SJSA1 (cell line): ENCODE measurements at regions not wholly inside any gene's neighbourhood (a gene's known extent, or its start where the extent isn't known, plus 50 kb on each side); places are given as distances from the start of the nearest gene placed in this dataset.

Experiments
- DNase-seq, 2 experiments: peaks; one replicate each; pipeline ENCODE4 v3.0.0-alpha.2; 2015 to 2020; ENCODE audit warnings: low spot score in 2 of 2, low read depth in 1 of 2
- H3K27ac ChIP-seq: fragments of 250-450 bp; sonication (Bioruptor Pico); 2 replicates; pipeline ENCODE4 v1.5.1; 2020; ENCODE audit warnings: mild to moderate bottlenecking, moderate library complexity
- H3K27me3 ChIP-seq: fragments of 250-450 bp; sonication (Bioruptor Pico); replicated peaks from 2 replicates; pipeline ENCODE4 v1.5.1; 2020; ENCODE audit warnings: mild to moderate bottlenecking, moderate library complexity
- H3K36me3 ChIP-seq: fragments of 250-450 bp; sonication (Bioruptor Pico); 2 replicates; pipeline ENCODE4 v1.5.1; 2020; ENCODE audit warnings: mild to moderate bottlenecking
- H3K4me1 ChIP-seq: fragments of 250-450 bp; sonication (Bioruptor Pico); replicated peaks from 2 replicates; pipeline ENCODE4 v1.6.1; 2021; ENCODE audit warnings: mild to moderate bottlenecking
- H3K4me3 ChIP-seq: fragments of 250-450 bp; sonication (Bioruptor Pico); 2 replicates; pipeline ENCODE4 v1.5.1; 2020; ENCODE audit warnings: mild to moderate bottlenecking
- H3K9me3 ChIP-seq: fragments of 250-450 bp; sonication (Bioruptor Pico); replicated peaks from 2 replicates; pipeline ENCODE4 v1.5.1; 2020; ENCODE audit warnings: mild to moderate bottlenecking

DNA sequence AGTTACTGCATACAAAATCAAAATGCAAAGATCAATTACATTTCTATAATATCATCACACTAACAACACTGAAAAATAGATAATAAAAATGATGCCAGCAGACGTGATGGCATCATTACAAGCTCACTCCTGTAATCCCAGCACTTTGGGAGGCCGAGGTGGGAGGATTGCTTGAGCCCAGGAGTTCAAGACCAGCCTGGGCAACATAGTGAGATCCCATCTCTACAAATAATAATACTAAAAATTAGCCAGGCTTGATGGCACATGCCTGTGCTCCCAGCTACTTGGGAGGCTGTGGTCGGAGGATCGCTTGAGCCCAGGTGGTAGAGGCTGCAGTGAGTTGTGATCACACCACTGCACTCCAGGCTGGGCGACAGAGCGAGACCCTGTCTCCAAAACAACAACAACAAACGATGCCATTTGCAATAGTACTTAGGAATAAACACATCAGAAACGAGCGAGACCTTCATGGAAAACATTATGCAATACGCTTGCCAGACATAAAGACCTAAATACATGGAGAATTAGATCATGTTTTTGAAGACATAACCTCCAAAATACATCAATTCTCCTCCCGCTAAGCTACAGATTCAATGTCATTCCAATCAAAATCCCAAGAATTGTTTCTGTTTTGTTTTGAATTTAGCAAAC lies 86.6 kb upstream of the ERRFI1 start:
- Histone ChIP-seq H3K4me3 (no peak overlapping the region), H3K36me3 (no peaks in the 10 kb centered on the region), H3K4me1 (peaks cover 15% of the 10 kb centered on the region), H3K27me3 (no peaks in the 10 kb centered on the region), H3K9me3 (no peaks in the 10 kb centered on the region), H3K27ac (no peak overlapping the region)
- no peak for DNase-seq

DNA sequence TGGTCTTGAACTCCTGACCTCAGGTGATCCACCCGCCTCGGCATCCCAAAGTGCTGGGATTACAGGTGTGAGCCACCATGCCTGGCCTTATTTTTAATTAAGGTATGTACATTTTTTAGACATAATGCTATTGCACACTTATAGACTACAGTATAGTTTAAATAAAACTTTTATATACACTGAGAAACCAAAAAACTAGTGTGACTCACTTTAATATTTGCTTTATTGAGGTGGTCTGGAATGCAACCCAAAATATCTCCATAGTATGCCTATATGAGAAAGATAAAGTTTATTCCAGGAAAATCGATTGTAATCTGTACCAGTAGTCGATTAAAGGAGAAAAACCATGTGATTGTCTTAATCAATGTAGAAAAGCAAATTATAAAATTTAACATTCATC lies 85.5 kb upstream of the ERRFI1 start:
- no peak overlapping the region for H3K27ac ChIP-seq
- H3K9me3 ChIP-seq = no peaks in the 10 kb centered on the region
- H3K4me1 ChIP-seq = peaks cover 8% of the 10 kb centered on the region
- no peaks in the 10 kb centered on the region for H3K27me3 ChIP-seq
- H3K4me3 ChIP-seq = no peak overlapping the region
- no peaks in the 10 kb centered on the region for H3K36me3 ChIP-seq
- DNase-seq = no peak

DNA sequence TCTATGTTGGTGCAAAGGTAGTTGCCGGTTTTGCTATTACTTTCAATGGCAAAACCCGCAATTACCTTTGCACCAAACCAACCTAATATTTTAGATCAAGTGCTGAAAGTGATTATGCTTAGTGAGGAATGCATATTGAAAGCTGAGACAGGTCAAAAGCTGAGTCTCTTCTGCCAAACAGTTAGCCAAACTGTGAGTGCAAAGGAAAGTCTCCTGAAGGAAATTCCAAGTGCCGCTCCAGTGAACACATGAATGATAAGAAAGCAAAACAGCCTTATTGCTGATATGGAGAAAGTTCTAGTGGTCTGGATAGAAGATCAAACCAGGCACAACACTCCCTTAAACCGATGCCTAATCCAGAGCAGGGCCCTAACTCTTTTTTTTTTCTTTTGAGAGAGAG lies 83.1 kb upstream of the ERRFI1 start:
- H3K27me3 ChIP-seq = no peaks in the 10 kb centered on the region
- no peaks in the 10 kb centered on the region for H3K9me3 ChIP-seq
- no peaks in the 10 kb centered on the region for H3K36me3 ChIP-seq
- no peak overlapping the region for H3K4me3 ChIP-seq
- H3K27ac ChIP-seq = no peak overlapping the region
- H3K4me1 ChIP-seq = peaks cover 3% of the 10 kb centered on the region; the same call in 1 of the 2 replicates
- DNase-seq = no peak

DNA sequence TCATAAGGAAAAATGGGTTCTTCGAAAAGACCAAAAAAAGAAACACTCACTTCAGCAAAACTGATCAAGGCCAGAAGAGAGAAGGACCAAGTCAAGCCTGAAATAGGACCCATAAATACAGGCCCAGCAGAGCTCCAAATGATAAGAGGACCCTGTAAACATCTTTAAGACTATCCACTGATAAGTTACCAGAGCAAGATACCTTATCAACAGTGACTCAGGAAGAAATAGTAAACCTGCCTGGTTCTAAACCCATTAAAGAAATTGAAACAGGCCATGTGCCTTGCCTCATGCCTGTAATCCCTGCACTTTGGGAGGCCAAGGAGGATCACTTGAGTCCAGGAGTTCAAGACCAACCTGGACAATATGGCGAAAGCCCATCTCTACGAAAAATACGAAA lies 81.8 kb upstream of the ERRFI1 start:
- Histone ChIP-seq H3K36me3 (no peaks in the 10 kb centered on the region), H3K4me3 (no peak overlapping the region), H3K4me1 (peaks cover 3% of the 10 kb centered on the region; the same call in 1 of the 2 replicates), H3K9me3 (no peaks in the 10 kb centered on the region), H3K27ac (no peak overlapping the region), H3K27me3 (no peaks in the 10 kb centered on the region)
- no peak for DNase-seq

DNA sequence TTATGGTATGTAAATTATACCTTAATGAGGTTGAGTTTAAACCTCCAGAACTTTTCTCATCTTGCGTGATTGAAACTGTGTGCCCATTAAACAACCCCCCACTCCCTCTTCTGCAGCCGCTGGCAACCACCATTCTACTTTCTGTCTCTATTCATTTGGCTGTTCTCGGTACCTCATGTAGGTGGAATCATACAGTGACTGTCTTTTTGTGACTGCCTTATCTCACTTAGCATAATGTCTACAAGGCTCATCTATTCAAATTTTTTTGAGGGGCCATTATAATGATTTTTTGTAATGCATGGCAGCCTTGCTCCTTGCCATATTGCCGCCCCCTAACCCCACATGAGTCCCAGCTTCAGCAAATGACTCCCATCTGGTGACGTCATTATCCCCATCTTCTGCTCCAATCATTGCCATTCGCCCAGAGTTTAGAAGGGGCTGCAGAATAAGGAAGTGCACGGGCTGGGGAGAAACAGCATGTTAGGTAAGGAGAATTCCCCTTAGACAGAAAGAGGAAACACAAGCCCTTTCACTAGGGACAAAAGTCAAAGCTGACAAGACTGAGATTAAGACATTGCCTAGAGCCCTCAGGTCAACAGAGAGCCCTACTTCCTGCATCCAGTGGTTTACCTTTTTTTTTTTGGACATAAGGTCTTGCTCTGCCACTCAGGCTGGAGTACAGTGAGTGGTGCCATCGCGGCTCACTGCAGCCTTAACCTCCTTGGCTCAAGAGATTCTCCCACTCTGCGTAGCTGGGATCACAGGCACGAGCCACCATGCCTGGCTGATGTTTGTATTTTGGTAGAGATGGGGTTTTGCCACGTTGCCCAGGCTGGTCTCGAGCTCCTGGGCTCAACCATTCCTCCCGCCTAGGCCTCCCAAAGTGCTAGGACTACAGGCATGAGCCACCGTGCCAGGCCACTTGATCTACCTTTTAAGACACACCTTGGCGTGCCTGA lies 78.4 kb upstream of the ERRFI1 start:
- Histone ChIP-seq H3K27me3 (no peaks in the 10 kb centered on the region), H3K4me1 (peaks cover 3% of the 10 kb centered on the region; the same call in 1 of the 2 replicates)

DNA sequence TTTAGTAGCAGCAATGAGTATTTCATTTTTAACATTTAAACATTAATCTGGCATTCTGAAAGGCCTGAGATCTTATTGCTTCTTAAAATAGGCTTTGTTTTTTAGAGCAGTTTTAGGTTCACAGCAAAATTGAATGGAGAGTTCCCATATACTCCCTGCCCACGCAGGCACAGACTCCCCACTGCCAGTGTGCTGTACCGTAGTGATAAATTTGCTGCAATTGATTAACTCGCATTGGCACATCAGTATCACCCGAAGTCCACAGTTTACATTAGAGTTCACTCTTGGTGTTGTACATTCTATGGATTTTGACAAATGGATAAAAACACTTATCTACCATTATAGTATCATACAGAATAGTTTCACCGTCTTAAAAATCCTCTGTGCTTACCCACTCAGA lies 71.8 kb upstream of the ERRFI1 start:
- no peak for DNase-seq
- Histone ChIP-seq H3K4me1 (peaks cover 46% of the 10 kb centered on the region), H3K9me3 (no peaks in the 10 kb centered on the region), H3K27me3 (no peaks in the 10 kb centered on the region), H3K36me3 (no peaks in the 10 kb centered on the region), H3K4me3 (no peak overlapping the region), H3K27ac (peak overlapping the region; percentile 88)

More for the DNA sequence above, 78.4 kb upstream of the ERRFI1 start:
- DNase-seq = no peak
- H3K27ac ChIP-seq = no peak overlapping the region
- no peaks in the 10 kb centered on the region for H3K9me3 ChIP-seq
- no peak overlapping the region for H3K4me3 ChIP-seq
- H3K36me3 ChIP-seq = no peaks in the 10 kb centered on the region

DNA sequence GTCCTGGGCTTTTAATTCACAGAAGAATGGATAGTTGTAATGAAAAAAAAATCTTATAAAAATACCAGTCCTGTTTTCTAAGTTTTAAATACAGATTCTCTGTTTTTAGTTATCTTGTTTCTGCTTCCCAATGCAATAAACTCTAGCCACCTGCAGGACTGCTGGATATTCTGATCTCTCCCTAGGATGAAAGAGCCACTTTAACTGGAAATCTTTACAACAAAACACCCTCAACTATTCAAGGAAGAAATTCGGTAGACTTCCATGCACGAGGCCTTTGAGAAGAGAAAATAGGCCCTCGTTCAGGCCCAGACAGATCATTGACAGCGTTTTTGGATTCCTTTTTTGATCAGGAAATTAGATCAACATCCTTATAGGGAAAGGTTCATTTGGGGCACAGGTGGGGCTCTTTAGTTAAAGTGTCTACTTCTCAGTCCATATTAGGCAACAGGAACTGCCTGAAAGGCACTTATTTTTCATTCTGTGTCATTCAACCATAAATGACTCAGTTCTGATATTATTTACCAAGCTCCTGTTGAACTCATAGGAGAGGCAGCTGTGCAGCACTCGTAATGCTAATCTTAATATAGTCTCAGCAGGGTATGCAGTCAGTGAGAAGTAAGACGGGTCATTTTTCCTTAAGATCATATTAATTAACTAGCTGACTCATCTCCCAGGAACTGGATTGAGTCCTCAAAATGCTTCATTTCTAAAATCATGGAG lies 71.1 kb upstream of the ERRFI1 start:
- H3K9me3 ChIP-seq = no peaks in the 10 kb centered on the region
- peaks cover 46% of the 10 kb centered on the region for H3K4me1 ChIP-seq
- H3K27ac ChIP-seq = peak overlapping the region; percentile 88
- peak; percentile 53 to 74 for DNase-seq
- no peaks in the 10 kb centered on the region for H3K27me3 ChIP-seq
- H3K4me3 ChIP-seq = no peak overlapping the region
- no peaks in the 10 kb centered on the region for H3K36me3 ChIP-seq

DNA sequence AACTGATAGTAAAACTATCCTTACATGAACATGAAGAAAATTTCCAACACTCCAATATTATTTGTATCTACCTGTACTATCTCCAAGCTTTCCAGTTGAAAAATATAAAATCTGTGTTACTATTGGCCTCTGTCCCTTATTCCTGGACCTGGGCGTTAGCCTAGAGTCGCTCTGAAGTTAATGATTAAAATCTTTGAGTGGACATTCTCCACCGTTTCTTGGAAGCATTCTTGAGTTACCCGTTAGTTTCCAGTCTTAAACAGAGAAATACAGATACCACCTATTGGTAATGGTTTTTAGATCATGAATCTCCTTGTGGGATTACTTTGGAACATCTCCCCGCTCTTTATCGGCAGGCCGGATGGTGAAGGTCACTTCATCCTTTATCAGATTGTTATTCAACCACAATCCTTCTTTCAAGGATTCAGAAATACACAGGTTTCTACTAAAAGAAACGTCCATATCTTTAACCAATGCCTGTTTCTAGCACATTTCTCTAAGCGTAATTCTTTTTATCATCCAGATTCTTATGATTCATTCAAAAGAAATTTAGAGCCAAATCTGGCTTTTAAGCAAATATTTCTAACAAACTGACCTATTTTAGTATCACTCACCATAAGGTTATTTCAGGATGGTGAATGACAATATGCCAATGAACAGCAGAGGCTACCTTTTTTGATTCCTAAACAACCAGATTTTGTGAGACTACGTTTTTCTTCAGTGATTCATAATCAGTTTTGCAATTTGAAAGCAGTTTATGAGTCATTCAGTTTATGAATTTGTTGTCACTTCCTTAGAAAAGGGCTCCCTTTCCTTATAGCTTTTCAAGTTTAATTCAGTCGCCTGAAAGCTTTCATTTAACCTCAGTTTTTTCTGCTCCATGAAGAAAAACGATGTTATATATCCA lies 70.2 kb upstream of the ERRFI1 start:
- peak in 1 of 2 experiments; percentile 78 for DNase-seq
- Histone ChIP-seq H3K27me3 (no peaks in the 10 kb centered on the region), H3K4me3 (no peak overlapping the region), H3K9me3 (no peaks in the 10 kb centered on the region), H3K36me3 (no peaks in the 10 kb centered on the region), H3K27ac (peak overlapping the region; percentile 88), H3K4me1 (peaks cover 53% of the 10 kb centered on the region)

DNA sequence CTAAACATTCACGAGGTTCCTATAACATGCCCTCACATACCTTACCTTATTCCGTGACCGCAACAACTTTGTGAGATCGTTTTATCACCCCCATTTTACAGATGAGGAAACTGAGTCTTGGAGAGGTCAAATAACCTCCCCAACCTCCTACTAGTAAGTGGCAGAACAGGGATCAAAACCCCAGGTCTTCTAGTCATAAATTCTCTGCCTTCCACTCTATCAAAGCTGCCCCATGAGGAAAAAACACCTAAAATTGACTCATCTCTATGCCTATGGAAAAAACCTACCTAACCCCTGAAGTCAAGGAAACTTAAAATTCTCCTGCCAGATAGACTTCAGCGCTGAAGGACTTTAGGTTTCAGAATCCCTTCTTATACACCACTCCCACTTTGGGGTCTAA lies 69.5 kb upstream of the ERRFI1 start:
- DNase-seq = no peak
- H3K36me3 ChIP-seq = no peaks in the 10 kb centered on the region
- H3K27me3 ChIP-seq = no peaks in the 10 kb centered on the region
- no peaks in the 10 kb centered on the region for H3K9me3 ChIP-seq
- H3K4me1 ChIP-seq = peaks cover 60% of the 10 kb centered on the region
- no peak overlapping the region for H3K4me3 ChIP-seq
- H3K27ac ChIP-seq = peak overlapping the region; percentile 88

DNA sequence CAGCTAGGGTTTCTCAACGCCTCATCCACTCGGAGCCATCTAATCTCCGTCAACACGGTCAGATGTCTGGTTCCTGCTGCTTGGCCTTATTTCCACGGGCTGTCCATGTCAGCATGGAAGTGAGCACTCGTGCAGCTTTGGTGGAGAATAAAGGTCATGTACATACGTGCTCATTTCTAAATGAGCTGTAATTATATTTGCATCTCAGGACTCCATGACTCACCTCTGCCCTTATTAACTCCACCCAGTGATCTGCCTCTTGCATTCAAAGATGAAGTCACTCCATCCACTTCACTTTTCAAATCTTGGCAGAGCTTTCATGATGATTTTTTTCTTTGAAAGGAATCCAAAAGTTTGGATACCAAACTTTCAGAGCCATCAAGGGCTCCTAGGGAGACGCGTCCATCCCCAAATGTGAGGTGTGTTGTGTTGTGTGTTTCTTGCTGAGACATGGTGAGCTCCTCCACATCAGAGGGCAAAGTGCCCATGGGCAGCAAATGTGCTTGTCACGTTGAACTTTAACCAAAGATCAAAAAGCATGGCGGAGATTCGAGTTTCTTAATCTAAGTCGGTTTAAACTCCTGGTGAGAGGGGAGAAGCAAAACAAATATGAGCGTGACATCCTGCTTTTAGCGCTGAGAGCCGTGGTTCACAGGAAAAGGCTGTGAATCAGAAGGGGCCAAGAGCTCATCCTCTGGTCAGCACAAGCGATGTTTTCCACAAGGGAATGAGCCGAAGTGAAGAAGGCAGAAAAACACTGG lies 68.6 kb upstream of the ERRFI1 start:
- Histone ChIP-seq H3K9me3 (no peaks in the 10 kb centered on the region), H3K36me3 (no peaks in the 10 kb centered on the region), H3K4me1 (peaks cover 67% of the 10 kb centered on the region), H3K27ac (peak overlapping the region; percentile 88), H3K4me3 (no peak overlapping the region), H3K27me3 (no peaks in the 10 kb centered on the region)
- DNase-seq = peak; percentile 55 to 68

DNA sequence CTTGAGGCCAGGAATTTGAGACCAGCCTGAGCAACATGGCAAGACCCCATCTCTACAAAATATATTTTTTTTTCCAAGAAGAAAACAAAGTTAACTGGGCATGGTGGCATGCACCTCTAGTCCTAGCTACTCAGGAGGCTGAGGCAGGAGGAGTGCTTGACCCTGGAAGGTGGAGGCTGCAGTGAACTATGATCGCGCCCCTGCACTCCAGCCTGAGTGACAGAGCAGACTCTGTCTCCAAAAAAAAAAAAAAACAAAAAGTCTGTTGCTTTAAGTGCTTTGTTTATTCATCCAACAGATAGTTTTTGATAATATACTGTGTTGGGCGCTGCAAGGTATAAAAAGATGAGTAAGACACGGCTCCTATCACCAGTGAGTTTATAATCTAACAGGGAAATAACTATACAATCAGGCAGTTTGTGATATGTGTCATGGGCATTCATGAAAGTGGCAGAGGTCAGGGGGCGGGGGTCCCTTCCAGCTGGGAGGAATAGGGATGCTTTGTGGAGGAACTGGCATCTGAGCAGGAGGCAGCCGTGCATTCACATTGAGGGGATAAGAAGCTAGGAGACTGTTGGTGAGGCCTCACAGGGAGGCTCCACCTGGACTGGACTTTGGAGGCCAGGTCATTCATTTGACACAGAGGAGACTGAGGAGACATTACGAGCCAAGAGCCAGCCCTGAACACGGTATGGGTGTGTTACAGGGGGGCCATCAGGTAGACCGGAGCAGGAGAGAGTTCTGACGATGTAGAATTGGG lies 67.3 kb upstream of the ERRFI1 start:
- H3K27me3 ChIP-seq = no peaks in the 10 kb centered on the region
- H3K4me3 ChIP-seq = no peak overlapping the region
- no peaks in the 10 kb centered on the region for H3K36me3 ChIP-seq
- peaks cover 79% of the 10 kb centered on the region for H3K4me1 ChIP-seq
- no peak for DNase-seq
- no peak overlapping the region for H3K27ac ChIP-seq
- no peaks in the 10 kb centered on the region for H3K9me3 ChIP-seq

DNA sequence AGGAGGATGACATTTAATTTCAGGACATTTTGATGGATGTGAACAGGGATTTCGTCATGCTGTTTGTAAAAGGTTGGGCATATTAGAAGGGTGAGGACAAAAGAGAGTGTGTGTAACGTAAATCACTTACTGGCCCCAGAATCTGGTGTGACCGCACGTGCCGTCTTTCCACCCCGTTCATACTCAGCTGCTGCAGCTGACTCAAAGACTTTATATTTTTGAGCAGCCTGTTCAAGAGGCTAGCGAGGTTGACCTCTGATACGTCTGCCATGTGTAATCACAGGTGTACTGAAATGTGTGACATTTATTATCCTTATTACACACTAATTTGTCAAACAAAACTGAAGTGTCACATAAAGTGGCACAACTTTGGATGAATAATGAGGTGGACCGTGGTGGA lies 66.5 kb upstream of the ERRFI1 start:
- Histone ChIP-seq H3K9me3 (no peaks in the 10 kb centered on the region), H3K4me1 (peaks cover 75% of the 10 kb centered on the region), H3K27me3 (no peaks in the 10 kb centered on the region), H3K4me3 (no peak overlapping the region), H3K27ac (no peak overlapping the region), H3K36me3 (no peaks in the 10 kb centered on the region)
- no peak for DNase-seq
